ENCODE measurements at regions not wholly inside any gene's neighbourhood (a gene's known extent, or its start where the extent isn't known, plus 50 kb on each side); places are given as distances from the start of the nearest gene placed in this dataset.
"Not testable (repeated sequence)": the region's sequence is repeated elsewhere in the genome, so short reads cannot be mapped to it uniquely, and the experiment has no call there.

DNA sequence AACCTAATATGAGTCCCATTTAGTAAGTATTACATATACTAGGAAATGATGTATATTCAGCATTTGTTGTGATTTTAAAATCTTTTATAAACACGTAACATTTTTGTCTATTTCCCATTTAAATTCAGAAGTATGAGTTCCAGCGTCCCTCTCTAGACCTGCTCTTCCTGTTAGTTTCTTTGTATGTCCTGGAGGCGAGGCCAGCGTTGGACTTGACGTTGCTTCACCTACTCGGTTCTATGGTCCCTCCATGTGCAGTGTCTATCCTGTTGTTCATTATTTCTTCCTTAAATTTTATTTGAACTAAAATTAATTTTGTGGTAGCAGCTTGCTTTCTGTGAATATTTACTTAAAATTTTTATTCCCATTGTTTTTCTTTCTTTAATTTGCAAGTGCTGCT is 88.5 kb downstream of the POTEH start:
- not testable (repeated sequence) for TF ChIP-seq USF1 (CRISPR knock-in tag; IDR thresholded peaks at IDR 0.05); ZNF671 (CRISPR knock-in tag; IDR thresholded peaks at IDR 0.05); E2F1 (CRISPR knock-in tag; IDR thresholded peaks at IDR 0.05); FOXJ3 (CRISPR knock-in tag; IDR thresholded peaks at IDR 0.05; ENCODE audit: borderline replicate concordance); ELF4 (CRISPR knock-in tag; IDR thresholded peaks at IDR 0.05; ENCODE audit: low read depth); CBFB (CRISPR knock-in tag; IDR thresholded peaks at IDR 0.05; ENCODE audit: low read depth); CTCF (IDR thresholded peaks at IDR 0.05); CREM (CRISPR knock-in tag; IDR thresholded peaks at IDR 0.05); MLX (CRISPR knock-in tag; IDR thresholded peaks at IDR 0.05); NFATC4 (CRISPR knock-in tag; IDR thresholded peaks at IDR 0.05); ATF3 (CRISPR knock-in tag; conservative IDR thresholded peaks at IDR 0.05)
- TF ChIP-seq, protein P1, sequence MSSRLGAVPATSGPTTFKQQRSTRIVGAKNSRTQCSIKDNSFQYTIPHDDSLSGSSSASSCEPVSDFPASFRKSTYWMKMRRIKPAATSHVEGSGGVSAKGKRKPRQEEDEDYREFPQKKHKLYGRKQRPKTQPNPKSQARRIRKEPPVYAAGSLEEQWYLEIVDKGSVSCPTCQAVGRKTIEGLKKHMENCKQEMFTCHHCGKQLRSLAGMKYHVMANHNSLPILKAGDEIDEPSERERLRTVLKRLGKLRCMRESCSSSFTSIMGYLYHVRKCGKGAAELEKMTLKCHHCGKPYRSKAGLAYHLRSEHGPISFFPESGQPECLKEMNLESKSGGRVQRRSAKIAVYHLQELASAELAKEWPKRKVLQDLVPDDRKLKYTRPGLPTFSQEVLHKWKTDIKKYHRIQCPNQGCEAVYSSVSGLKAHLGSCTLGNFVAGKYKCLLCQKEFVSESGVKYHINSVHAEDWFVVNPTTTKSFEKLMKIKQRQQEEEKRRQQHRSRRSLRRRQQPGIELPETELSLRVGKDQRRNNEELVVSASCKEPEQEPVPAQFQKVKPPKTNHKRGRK (CRISPR knock-in tag; IDR thresholded peaks at IDR 0.05; ENCODE audit: borderline replicate concordance): not testable (repeated sequence)
- TF ChIP-seq, protein P2, sequence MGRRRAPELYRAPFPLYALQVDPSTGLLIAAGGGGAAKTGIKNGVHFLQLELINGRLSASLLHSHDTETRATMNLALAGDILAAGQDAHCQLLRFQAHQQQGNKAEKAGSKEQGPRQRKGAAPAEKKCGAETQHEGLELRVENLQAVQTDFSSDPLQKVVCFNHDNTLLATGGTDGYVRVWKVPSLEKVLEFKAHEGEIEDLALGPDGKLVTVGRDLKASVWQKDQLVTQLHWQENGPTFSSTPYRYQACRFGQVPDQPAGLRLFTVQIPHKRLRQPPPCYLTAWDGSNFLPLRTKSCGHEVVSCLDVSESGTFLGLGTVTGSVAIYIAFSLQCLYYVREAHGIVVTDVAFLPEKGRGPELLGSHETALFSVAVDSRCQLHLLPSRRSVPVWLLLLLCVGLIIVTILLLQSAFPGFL (CRISPR knock-in tag; IDR thresholded peaks at IDR 0.05; ENCODE audit: borderline replicate concordance): not testable (repeated sequence)

Measured in WTC11 (cell line).